T-helper 1 cell (primary cell): ENCODE measurements at regions not wholly inside any gene's neighbourhood (a gene's known extent, or its start where the extent isn't known, plus 50 kb on each side); places are given as distances from the start of the nearest gene placed in this dataset.

ENCODE experiments used
- DNase-seq, 5 donors: peaks; one replicate each; pipeline ENCODE4 v3.0.0-alpha.2; 2012 to 2020

DNA sequence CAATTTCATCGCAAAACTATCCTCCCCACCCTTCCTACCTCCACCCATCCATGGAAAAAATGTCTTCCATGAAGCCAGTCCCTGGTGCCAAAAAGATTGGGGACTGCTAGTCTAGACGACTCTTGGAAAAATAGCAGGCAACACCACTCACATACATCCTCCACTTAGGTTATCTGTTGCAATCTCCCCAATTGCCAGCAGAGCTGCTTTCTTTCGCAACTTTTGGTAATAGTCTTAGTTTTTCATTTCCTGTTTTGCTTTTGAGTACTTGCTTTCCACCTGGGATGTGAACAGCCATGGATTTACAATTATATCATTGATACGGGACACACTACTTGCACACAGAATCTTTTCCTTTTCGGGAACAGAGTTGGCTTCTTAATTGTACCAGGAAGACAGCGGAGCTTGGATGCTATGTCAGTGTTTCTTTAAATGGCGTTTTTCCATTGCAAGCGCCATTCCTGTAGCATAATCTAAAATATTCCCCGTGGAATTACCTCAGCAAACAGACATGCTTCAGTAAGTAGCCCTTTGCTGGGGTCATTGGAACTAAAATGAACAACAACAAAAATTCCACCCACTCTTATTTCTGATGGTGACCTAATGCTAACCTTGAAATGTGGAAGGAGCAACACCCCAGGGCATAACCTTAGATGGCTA lies 183.3 kb upstream of the ADGRL2 start:
- DNase-seq, result no peak

DNA sequence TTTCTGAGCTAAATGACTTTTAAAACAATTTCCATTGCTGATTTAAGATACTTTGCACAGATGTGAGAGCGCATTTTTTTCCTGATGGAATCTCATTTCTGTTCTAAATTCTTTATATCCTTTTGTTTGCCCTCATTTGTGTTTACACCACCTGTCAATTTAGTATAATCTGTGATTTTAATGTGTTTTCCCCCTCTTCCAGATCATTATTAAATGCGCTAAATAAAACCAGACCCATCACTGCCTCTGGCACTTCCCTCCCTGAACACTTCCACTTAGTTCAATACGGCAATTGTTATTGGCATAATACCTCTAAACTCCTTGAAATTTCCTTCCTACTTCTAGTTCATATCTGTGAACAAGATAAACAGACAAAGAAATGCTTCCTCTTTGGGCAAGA lies 186.9 kb upstream of the ADGRL2 start:
- DNase-seq, result no peak

DNA sequence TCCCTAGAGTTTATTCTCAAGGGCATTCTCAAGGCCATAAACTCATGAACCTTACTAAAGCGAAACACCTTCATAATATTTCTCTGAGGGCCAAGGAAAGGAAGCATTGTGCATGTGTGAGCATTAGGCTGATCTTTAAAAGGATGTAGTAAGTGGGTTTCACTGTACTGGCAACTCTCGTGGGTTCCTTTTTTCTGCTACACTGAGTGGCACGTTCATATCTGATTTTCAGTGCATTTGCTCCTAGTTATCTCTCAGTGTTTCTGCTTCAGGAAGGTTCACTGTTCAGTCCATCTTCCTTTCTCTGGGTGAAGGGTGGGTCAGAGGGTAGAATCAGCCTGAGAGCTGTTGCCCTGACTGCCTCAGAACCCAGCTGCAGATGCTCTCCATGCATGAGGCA lies 192.8 kb upstream of the ADGRL2 start:
- DNase-seq, result no peak

DNA sequence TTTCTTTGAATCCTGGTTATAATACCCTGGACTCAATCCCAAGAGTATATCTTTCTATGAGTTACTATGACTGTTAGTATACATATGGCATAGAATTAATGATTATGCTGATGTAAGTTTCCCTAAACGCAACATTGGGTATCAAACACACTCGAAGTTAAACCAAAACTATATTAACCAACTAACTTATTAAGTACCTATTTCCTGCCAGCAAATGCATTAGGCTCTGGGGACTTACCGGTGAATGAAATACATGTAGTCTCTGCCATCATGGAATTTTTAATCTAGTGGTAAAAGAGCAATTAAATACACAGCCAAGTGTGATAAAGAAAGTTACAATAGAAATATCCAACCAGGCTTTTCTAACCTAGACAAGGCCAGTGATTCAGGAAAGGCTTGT lies 193.6 kb upstream of the ADGRL2 start:
- no peak for DNase-seq

DNA sequence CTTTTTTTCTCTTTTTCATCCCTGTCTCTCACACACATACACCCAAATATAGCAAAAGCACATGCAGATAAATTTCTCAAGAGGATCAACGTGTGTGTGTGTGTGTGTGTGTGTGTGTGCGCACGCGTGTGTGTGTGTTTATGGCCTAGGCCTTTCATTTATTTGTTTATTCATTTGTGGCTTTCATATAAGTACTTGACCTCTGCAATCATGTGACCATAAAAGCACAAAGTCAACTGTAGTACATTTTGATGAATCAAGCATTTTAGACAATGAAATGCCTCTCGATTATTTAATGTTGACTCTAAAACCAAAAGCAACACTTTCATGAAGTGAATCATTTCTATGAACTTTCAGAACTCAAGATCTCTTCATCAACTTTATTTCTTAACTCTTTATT lies 194.1 kb upstream of the ADGRL2 start:
- no peak for DNase-seq

DNA sequence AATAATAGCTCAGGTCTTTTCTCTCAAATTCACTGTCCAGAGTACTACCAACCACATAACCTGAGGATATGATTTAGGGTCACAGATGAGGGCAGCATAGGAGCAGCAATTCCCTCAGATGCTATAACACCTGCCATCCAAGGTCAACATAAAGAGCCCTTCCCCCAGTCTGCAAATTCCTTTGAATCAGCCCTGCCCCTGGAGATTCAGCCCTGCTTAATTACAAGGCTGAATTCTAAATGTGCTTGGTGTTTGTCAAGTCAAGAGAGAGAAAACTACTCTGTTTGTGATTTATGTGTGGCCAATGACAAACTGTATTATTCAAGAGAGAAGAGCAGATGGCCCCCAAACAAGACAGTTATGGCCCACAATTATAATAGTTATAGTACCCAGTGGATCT lies 195.7 kb upstream of the ADGRL2 start:
- no peak for DNase-seq

DNA sequence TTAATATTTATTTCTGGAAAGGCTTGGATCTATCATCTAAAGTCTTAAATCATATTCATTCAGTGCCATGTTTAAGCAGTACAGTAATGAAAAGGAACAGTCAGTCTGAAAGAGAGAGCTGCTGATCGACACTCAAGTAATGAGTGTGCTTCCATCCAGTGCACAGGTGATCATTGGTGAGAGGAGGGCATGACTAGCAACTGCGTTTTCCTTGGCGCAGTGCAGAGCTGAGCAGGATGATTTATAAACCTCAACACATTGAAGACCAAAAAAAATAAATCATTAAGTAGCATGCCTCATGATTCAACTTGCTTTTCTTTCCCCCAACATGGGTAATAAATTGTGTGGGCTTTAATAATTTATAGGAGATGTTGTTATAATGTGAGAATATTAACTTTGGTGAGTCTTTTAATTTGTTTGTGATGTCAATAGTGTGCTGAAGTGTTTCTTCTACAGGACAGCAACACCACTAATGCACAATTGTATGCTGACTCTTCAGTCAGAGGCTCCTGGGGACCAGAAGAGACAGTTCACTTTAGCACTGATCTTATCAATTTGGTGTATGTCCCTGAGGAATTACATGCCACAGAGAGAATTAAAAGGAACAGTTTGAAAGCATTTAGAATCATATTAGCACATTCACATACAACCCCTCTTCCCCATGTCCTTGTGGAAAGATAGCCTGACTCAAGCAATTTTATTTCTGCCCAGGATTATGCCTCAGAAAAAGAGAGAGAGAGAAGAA lies 199.7 kb upstream of the ADGRL2 start:
- no peak for DNase-seq

DNA sequence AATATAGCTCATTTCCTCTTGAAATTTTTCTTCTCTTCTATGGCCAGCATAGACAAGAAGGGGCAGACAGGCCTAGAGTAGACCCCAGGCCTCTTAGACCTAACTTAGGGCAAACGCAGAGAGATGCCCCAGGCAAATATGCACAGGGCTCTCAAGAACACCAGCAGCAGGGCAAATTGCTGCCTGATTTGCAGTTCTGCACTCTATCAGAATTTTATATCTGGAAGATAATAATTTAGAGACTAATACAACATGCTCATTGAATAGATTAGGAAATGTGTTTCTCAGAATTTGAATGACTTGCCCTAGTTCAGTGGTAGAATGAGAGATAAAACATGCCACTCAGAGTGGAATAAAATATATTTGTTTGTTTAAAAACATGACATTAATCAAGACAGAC lies 200.4 kb upstream of the ADGRL2 start:
- no peak for DNase-seq

DNA sequence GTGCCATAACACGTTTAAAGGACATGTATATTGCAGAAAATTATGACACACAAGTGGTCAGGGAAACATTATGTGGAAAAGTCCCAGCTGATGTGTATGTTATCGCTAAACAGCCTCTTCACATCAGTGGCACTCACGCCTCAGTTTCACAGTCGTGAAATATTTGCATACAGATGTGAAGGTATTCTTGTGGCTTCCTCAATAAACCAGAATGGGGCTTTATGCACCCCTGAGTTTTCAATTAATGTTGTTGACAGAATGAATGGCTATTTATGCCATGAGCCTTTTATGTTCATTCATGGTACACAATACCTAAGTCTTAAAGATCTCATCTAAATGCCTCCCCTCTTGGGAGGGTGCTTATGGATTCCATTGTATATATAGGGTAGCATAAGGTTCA lies 202.1 kb upstream of the ADGRL2 start:
- DNase-seq, result no peak

DNA sequence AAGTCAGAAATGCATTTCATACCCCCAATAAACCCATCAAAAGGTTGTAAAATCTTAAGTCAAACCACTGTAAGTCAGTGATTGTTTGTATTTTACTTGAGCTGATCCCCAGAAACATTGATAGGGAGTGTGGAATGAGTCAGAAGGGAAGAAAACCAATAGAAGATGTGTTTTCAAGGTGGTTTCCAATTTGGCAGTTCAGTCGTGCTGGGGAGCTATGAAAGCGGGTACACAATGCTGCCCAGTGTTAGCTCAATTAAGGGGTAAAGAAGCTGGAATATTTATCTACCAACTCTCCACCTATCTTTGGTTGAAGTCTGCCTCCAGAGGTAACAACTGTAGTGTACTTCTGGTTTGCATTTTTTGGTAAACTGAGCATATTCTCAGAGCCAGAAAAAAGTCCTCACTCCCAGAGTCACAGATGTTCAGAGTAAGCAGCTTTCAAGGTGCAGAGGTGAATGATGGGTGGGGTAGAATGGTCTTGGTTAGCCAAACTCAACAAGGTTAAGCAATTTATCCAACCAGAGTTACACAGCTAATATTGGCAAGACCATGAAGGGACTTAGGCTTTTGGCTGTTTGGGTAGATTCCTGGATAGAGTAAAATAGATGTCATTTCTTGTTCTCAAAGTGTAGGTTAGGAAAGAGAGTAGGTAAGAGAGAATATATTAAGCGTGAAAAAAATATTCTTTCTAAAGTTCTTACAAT lies 202.9 kb upstream of the ADGRL2 start:
- no peak for DNase-seq

DNA sequence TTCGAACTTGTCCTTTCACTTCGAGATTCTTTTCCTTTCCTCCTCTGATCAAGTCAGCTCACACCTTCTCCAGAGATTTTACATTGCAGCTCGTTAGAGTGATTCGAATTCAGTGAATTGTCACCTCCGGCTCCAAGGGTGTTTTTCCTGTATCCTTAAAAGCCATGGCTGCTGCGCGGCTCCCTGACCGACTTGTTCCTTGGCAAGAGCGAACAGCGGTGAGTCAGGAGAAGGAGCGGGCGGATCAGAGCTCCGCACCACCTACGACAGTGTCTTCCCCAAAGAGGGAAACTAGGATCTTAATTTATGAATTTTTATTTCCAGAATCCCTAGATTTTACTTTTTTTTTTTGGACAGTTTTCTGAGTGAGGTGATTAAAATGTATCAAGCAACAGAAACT lies 204.4 kb upstream of the ADGRL2 start:
- no peak for DNase-seq

DNA sequence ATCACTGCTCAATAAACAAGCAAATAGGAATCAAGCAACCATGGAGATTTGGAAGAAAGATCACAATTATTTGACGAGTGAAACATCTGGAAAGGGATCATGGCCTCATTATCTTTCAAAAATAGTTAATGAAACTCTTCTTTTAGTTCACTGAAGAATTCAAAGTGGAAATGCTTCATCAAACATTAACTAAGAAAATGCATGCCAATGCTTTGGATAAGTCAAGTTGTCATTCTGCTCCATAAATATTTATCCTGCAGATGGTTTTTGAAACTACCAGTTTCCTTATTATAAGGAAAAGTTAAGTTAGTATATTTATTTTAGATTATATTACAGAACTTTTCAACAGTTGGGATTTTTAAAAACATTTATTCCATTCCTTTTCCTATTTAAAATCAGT lies 206.5 kb upstream of the ADGRL2 start:
- no peak for DNase-seq

DNA sequence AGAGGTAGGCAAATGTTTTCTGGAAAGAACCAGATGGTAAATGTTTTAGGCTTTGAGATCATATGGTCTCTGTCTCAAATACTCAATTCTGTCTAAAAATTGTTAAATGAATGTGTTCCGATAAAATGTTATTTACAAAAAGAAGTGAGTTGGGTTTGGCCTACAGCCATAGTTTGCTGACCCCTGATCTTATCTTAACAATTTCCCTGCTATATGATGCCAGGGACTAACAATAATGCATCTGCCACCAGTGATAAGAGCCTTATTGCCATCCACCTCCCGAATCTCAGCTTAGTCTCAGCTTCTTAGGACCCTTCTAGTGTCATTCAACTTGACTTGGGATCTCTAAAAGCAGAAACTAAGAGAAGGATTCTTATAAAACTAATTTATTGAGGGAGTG lies 208.5 kb upstream of the ADGRL2 start:
- no peak for DNase-seq

DNA sequence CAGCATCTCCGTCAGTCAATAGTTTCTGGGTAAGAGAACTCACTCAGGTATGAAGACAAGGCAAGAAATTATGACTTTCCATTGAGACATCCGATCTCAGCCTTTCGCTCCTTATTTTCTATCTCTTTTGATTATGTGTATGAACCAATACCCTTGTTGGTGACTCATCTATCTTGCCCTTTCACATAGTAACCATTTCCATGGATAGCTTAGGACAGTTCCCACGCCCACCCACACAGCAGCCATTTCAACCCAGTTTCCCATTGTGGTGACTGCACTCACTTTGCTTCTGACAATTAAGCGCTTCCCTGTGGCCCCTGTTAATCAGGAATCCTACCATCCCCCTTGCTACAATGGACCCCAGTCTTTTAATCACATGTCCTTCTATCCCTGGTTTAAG lies 210.6 kb upstream of the ADGRL2 start:
- no peak for DNase-seq

DNA sequence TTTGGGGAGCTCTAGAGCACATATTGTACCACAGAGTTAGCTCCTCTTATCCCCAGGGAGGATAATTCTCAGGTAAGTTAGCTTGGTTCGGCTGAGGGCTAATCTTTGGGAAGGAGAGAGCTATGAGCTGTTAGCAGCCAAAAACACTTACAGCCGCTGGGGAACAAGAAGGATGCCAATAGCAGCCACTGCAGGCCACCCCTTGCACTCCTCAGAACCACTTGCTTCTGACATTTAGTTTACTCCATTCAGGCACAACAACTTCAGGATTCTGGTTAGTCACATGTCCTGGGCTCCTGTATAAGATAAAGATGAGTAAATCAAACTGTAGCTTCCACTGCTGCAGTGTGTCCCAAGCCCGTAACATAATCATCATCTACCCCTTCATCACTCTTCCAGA lies 212.6 kb upstream of the ADGRL2 start:
- DNase-seq, result no peak

DNA sequence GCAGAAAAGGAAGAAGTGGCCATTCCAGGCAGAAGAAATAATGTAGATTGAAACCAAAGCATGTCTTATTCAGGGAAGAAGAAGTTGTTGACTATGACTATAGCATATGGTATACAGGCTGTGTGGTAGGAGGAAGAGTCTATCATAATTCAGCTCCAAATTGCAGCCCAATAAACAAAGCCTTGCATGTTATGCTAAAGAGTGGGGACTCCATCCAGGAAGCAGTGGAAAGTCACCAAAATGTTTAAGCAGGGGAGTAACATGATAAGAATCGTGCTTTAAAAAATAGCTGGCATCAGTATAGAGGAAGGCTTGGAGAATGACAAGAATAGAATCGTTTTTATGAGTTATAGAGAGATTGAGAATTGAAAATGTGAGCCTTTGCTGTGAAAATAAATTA lies 213.3 kb upstream of the ADGRL2 start:
- DNase-seq, result no peak

DNA sequence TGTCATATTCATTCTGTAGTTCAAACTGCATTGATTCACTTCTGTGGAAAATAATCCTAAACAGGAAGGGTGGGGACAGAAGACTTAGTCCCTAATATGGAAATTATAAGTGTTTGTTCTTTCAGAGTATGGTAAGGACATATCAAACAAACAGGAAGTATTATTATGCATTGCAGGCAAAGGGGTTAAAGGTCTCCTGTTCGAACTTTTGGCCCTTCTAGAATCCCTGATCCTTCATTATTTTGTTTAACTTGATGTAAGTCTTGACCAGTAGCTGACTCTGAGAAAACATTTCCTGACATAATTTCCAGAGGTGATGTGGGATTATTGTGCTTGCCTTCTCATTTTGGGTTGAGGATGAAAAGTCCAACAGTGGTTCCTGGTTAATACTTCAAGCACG lies 215.4 kb upstream of the ADGRL2 start:
- no peak for DNase-seq

DNA sequence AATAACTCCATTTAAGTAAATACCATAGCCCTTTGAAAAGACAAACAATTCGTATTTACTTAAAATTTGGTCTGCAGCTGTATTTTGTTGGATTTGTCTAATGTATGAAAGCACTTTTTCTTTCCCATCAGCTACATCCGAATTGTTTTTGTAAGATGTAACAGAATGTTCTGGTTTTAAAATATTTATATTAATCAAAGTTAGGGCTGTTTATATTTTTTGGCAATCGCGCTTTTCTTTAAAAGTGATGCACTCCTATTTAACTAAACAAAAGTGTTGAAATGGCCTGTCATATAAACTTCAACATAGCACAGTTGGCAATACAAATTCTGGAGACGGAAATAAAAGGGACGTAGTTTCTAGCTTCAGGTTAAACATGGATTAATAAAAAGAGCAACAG lies 216.3 kb upstream of the ADGRL2 start:
- DNase-seq, result no peak

DNA sequence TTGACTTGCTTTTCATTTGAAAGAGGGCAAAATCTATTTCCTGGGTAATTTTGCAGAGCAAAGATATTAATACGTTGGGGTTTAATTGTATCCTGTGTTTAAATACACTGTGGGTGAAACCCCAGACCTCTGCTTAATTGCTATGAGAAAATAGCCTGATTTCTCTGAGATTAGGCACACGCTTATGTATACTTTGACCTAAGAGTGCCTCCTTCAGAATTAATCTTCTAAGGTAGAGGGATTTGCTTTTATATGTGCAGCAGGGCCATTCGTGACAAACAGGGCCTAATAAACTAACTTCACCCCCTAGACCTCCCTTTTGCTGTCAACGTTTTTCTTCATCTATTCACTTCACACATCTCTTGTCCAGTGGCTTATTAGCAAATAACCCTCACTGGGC lies 216.9 kb upstream of the ADGRL2 start:
- DNase-seq, result no peak

DNA sequence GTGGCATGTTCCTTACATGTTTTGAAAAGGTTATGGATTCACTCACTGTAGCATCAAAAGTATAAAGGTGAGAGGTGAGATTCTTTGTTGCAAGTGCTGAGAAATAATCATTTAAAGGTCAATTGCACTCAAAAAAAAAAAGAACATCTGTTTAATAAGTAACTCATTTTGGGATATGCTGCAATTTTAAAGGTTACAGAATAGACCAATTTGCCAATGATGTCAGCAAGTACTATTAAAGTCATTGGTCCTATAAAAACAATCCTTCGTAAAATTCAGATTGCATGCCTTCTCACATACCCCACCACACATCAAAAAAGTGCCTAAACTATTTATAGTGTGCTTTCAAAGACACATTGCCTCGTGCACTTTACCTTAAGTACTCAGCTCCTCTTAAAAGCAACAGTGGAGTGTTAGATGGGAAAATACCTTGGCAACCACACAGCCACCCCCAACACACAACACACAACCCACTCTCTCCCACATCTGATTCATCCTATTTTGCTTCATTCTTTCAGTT lies 218.2 kb upstream of the ADGRL2 start:
- no peak for DNase-seq

DNA sequence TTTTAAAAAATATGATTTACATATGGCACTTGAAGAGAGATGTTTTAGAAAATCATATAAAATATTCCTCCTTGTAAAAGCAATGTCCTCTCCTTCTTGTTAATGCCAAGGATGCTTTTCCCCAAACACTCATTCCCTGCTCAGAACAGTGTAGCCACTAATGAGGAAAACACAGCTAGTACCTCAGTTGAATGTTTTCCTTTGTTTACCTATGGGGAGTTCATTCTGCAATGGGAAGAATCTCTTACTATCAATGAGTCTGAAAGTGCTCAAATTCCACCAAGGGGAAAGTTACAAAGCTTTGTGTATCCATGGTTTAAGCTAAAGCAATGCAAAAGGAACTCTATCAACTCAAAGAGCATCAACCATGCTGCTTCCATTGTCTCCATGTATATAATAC lies 221.9 kb upstream of the ADGRL2 start:
- DNase-seq, result no peak

DNA sequence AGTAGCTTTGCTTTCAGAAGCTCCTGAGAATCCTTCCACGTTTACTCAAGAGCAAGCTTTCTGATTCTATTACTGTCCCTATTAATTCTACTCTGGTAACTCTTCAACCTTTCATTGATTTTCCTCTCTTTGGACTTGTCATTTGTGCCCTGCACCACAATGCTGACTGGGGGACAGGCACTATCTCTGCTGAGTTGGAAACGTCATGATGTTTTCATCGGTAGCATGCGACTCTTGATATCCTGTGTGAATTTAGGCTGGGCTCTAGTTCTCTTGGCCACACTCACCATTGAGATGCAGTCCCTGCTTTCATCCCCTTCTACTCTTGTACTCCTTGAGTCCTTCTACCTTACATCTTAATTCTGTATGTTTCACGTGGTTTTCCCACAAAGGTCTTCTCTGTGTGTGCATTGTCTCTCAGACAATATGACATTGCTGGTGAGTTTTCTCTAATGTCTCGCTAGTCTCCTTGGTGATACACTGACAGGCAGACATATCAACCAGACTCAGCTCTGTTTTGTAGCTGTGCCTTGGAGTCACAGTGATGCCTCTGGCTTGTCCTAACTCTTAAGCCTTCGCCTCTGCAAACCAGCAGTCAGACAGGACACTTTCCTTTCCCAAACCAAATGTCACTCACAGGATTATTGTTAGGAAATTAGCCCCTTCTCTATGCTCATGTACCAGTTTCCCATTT lies 223.6 kb upstream of the ADGRL2 start:
- no peak for DNase-seq

DNA sequence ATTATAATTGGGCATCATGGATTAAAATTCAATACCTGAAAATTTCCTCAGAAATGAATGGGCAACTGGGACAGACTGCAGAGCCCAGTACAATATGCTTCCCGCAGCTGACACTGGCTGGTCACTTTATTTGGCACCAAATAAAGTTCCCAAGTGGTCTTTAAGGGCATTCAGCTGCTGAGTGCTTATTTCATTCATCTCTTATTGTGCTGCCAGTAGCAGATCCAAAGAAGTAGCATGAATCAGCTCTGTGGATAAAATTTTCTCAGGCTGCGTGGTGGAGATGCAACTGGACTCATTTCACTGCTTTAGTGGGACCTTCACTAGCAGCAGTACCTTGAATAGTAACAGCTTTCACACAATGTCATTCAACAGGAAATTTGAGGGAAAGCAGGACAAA lies 226.3 kb upstream of the ADGRL2 start:
- no peak for DNase-seq
